NCI-H226 (cell line): ENCODE measurements at regions not wholly inside any gene's neighbourhood (a gene's known extent, or its start where the extent isn't known, plus 50 kb on each side); places are given as distances from the start of the nearest gene placed in this dataset.
A peak's percentile ranks its signal among the peaks of the same experiment; 100 is the strongest.

Experiments
- DNase-seq: peaks from one replicate; pipeline ENCODE4 v3.0.0-alpha.2; 2015

DNA sequence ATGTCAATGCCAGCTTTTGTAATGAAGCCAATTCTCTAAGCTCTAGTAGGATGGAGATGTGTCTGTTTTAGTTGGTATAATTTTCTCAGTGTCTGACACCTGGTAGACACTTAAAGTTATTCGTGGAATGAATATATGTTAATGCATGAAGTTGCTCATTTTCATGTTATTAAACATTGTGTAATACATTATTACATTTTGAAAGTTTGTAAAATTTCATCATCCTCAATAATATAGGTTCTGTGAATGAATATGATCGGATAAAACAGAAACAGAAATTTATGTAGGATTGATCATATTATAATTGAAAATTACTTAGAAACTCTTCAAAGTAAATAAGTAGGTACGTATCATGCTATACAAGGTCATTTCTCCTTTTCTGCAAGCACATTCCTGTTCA is 625.3 kb downstream of the PLA2G4A start:
- DNase-seq = no peak

DNA sequence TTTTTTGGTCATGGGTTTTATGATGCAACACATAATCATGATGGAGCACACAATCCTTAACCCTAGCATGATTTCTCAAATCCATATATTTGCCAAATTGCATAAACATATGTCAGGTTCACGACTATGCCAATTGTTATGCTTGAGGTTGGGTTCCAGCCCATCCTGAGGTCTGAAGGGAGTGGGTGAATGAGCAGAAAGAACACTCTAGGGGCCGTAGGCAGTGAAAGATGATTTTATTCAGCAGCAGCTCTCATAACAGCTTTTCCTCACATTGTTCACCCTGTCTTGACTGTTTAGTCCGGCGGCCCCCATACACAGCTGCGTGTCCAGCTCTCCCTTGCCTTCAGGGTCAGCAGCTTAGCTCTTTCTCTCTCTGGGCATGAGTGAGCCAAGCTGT is 627.7 kb downstream of the PLA2G4A start:
- no peak for DNase-seq

DNA sequence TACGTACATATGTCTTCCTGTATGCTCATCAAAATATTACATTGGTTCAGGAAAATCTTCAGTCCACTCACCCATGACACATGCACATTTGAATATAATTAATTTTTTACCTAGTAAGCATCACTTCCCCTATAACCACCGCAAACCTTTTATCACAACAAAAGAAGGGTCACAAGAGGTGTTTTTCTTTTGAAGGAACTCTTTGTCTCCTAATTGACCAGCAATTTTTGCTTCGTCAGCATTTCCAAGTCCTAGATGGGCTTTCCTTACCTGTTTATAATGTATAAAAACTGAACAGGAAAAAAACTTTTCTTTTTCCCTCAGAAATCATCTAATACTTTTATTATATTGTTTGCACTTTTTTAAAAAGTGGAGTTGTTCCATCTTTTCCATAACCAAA is 631.3 kb downstream of the PLA2G4A start:
- no peak for DNase-seq

DNA sequence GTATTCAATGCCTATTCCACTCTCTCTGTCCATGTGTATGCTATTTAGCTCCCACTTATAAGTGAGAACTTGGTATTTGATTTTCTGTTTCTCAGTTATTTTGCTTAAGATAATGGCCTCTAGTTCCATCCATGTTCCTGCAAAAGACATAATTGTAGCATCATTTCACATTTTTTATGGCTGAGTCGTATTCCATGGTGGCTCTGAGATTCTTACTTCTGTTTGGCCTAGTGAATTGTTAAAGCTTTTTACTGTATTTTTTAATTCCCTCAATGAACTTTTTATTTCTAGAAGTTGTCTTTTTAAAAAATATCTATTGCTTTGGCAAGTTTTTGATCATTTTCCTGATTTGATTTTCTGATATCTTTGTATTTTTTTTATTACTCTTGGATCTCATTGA is 635.6 kb downstream of the PLA2G4A start:
- no peak for DNase-seq

DNA sequence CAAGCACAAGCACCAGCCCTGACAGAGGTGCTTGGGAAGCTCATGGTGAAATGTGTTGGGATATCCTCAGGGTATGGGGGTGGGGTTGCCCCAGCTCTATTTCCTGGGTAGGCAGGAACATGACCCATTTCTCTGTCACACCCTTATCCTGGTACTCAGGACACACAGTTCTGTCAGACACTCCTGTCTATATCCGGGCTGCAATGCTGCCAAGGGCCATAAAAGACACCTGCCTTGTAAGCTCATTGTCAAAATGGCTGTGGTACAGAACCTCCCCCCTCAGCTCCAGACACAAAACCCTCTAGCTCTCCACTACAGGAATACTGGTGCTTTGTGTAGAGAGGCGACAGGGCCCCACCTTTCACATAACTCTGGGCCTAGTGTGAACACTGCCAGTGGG is 636.7 kb downstream of the PLA2G4A start:
- no peak for DNase-seq

DNA sequence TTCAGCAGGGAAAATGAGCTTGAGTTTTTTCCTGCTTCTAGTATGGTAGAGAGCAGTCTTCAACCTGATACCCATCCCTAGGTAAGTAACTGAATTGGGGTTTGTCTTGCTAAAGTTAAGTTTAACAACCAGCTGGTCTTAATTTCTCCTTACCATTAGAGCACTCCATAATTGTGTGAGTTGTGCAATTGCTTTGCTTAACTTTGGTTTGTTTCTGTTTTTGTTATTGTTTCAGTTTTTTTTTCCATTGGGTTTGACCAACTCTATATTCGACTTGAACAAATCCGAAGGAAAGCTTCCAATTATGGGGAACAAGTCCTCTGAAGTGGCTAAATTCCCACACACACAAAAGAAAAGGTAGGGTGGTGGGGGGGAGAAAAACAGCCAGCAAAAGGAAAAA is 641.1 kb downstream of the PLA2G4A start:
- DNase-seq = no peak

DNA sequence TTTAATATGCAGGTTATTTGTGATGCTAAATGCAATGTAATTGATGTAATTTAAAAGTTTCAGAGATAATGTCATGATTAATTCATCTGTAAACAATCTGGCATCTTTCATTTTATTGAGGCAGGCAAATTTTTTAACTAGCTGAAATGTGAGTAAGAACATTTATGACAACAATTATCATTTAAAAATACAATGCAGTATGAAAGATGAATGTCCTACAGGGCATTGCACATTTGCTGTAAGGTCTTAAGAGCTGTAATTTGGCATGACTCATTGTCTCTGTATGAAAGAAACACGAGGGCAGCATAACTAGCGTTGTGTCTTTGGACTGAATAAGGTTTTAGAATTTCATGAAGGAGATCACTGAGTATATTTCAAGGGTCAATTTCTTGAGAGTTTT is 642.8 kb downstream of the PLA2G4A start:
- DNase-seq = peak; percentile 41

DNA sequence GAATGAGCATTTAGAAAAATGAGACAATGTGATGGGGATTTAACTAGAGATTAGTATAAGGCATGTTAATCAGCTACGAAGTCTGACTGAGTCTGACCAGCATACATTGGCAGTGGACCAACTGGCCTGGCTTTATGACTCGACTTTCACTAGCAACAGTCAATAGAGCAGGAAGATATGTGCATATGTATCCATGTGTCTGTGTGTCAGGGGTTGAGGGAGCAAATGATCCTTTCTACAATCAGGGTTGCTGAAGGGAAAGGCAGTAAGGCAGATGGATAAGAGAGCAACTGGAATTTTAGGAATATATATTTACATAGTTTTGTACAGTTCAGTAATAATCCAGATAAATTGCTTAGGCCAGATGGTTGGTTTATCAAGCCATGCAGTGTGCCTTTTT is 645.6 kb downstream of the PLA2G4A start:
- peak; percentile 55 for DNase-seq

DNA sequence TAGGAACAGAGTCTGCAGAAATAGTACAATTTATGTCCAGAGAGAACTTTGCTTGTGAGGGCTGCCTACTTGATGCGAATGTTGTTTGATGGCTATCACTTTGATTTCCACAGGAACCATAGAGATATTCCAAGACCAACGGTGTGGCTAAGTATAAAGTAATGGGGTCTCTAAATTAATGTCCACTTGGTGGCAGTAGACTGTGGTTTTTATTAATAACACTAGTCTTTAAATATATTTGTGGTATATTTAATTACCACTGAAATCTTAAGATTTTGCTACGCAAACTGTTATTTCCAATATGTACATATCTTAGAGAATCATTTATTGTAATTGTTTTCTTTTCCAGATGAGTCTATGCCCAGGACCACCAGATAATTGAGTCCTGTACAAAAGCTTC is 647.9 kb downstream of the PLA2G4A start:
- no peak for DNase-seq

DNA sequence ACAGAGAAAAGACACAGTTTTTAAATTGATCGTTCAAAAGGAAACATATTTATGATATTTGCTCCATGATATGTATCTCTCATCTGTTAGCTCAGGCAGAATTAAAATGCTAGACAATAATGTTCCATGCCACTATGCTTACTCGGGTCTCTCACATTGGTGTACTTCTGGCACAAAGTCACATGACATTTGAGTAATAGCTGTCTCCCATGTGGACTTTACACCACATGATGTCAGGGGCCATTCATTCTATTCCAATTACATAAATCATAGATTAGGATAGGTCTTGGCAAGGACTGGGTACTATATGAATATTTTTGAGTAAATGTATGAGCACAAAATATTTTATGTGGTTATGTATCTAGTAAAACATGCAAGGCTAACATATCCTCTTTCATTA is 648.4 kb downstream of the PLA2G4A start:
- peak; percentile 57 for DNase-seq

DNA sequence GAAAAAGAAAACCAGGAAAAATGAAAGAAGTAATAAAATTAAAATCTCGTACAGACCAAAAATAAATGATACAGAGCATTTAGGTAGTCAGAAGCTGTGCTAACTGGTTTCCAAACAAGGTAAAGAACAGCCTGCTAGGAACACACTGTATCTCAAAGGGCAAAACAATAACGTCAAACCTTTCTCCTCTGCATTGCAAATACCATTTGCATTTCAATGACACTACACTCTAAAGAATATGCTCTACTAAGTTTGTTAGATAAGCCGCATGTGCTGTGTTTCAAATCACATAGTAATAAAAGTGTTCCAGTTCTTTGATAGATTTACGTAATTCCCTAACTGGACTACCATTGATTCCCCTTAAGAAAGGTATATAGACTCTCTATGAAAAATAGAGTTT is 648.8 kb downstream of the PLA2G4A start:
- DNase-seq = no peak

DNA sequence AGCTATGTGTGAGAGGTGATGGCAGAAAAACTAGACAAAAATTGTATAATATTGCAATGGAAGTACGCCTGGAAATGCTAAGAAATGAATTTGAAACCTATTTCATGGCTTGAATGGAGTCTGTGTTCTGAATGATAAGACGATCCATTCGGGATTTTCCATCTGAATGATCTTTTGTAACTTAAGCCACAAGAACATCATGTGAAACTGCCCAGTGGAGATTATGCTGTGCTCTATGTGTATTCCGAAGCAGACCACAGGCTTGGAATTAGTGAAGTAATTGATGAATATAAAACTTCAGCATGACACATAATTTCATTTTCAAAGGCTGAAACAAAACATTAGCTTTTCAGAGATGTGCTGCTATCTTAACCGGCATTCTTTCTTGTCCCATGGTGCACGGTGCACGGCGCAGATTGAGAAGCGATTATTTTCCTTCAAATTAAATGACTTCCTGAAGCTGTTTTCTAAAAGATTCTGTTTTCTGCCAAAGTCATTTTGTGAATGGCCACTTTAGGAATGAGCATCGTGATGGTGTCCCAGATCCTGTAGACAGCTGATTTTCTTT is 652.9 kb downstream of the PLA2G4A start:
- no peak for DNase-seq

DNA sequence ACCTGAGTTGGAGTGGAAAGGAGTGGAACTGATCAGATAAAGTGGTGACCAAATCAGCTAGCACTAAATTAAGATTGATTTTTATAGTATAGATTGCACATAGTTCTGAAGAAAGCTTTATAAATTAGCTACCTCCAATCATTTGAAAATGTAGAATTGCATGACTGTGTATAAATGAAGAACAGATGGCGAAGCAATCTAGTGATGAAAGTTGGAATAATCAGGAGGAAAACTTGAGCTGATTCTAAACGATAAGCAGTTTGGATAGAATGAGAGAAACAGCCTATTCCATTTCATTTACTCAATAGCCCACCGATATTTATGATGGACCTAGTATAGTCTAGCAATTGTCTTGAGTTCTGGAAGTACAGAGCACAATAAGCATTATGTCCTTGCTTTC is 661.5 kb downstream of the PLA2G4A start:
- DNase-seq = no peak

DNA sequence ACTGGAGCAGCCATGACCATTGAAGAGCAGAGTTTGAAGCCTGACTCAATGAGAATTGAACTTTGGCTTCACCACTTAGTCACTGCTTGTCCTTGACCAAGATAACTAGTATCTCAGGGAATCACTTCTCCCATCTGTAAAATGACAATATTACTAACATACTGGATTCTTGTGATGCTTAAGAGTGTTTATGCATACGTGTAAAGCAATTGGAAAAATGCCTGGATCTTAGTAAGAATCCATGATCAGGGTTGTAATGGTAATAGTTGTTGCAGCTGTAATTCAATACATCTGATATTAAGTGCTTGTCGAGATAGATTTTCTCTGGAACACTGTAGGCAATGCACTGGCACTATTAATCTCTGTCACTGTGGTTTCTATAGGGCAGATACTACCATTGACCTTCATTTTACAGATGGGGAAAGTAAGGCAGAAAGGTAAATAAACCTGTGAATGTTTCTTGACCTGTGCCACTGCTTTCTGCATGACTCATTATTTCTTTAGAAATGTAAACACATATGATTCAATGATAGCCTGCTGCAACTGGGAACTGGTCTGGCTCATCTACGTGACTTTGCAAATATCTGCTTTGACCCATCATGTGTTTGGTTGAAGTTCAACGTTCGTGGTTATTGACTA is 662.5 kb downstream of the PLA2G4A start:
- peak; percentile 5 for DNase-seq

DNA sequence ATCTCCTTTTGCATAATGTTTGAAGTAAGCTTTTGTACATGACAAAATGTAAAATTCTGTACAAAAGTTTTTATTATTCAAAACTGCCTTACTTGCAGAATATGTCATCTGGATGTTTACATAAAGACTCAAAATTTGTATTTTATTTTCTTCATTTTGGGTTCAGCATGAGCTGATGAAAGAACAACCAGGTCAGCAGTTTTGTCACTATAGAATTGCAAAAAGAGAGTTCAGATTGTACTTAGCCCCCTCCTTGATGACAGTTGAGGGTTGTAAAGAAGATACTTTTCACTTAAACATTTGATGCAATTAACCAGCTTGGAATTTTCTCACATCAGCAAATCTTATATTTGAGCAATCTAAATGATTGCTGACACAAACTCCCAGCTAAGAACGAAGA is 669.3 kb downstream of the PLA2G4A start:
- no peak for DNase-seq

DNA sequence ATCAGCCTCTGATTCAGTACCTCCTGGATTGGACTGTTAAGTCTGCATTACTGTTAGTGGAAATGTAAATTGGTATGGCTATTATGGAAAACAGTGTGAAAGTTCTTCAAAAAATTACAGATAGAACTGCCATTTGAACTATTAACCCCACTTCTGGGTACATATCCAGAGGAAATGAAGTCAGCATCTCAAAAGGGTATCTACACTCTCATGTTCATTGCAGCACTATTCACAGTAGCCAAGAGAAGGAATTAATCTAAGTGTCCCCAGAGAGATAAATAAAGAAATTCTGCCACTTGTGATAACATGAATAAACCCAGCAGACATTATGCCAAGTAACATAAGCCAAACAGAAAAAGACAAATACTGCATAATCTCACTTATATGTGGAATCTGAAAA is 676.0 kb downstream of the PLA2G4A start:
- DNase-seq = no peak

DNA sequence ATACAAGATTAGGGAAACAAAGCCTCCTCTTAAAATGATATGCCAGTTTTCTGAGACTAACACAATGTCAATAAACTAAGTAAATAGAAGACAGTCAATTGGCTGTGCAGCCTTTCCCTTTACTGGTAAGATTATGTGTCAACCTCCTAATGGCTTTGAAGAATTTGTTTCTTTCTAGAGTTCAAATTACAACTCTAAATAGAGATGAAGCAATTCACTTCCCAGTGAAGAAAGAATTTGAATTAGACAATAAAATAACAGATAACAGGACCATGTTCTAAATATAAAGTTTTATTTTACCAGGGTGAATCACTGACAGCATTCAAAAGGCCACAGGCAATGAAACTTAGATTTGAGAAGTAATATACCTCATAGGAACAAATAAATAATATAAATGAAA is 680.3 kb downstream of the PLA2G4A start:
- peak; percentile 25 for DNase-seq

DNA sequence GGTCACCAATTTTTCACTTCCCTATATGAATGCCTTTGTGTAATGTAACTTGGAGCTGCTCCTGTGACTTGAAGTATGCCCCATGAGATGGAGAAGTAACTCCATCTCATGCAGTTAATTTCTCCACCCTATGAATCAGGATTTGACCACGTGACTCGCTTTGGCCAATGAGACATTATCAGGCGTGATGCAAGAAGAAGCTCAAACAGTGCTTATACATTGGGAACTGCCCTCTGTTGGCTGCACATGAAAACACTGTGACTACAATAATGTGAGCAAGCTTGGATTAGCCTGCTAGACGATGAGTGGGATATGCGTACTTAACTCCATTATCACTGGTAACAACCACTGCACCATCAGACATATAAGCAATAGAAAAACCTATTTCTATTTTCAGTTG is 684.4 kb downstream of the PLA2G4A start:
- DNase-seq = no peak

DNA sequence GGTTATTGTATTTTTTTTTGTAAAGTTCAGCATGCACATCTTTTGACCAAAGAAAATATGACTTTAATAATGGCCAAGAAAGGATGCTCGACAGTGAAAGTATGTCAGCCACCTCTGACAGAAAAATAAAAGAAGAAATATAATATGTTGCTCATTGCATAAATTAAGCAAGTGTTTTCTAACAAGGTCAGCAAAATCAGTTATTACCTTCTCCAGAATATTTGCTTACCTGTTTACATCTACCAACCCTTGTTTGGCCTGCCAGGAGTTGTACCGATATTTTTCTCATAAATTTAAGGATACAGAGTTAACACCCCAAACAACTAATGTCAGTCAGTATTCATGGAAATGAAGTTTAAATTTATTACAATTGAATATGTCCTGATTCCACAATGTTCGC is 685.4 kb downstream of the PLA2G4A start:
- no peak for DNase-seq

DNA sequence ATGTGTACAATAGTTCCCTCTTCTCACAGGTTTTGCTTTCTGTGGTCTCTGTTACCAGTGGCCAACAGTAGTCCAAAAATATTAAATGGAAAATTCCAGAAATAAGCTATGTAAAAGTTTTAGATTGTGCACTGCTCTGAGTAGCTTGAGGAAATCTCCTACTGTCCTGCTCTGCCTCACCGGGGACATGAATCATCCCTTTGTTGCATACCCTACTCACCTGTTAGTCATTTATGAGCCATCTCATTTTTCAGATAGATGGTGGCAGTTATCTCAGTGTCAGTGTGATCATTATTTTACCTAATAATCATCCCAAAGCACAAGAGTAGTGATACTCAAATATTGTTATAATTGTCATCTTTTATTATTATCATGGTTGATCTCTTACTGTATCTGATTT is 688.1 kb downstream of the PLA2G4A start:
- DNase-seq = no peak

DNA sequence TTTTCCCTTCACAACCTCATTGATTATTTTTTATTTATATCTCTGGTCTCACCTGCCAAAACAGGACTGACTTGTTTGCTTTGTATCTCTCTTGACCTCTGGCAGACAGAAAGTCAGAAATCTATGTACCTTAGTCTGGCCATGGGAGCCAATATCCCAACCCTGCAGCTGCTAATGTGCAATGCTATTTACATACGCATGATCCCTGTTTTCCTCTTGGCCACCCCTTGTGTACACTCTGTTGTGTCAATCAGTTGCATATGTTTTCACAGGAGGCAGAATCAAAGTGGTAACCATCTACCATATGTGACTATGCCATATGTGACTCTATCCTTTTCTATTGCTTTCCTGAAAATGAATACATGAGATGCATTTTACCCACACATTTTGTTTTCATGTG is 688.8 kb downstream of the PLA2G4A start:
- no peak for DNase-seq

DNA sequence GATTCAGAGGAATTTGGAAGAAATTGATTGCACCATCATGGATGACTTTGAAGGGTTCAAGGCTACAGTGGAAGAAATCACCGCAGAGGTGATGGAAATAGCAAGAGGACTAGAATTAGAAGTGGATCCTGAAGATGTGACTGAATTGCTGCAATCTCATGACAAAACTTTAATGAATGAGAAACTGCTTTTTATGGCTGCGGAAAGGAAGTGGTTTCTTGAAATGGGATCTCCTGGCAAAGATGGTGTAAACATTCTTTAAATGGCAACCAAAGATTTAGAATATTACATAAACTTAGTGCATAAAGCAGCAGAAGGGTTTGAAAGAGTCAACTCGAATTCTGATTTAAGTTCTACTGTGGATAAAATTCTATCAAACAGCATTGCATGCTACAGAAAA is 698.6 kb downstream of the PLA2G4A start:
- DNase-seq = no peak

DNA sequence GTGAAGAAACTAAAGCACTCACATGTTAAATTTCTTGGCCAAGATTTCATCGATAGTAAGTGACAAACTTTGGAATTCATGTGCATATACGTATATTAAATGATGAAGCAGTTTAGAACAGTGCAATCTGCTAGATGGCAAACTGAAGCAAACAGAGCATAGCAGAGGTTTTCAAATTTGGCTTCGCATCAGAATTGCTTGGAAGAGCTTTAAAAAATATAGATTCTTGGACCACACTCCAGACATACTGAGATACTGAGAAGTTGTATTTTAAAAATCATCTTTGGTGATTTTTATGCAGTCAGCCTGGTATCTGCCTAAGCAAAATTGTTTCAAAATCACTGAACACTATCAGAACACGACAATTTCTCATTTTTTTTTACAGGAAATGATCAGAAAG is 709.2 kb downstream of the PLA2G4A start:
- DNase-seq = no peak

DNA sequence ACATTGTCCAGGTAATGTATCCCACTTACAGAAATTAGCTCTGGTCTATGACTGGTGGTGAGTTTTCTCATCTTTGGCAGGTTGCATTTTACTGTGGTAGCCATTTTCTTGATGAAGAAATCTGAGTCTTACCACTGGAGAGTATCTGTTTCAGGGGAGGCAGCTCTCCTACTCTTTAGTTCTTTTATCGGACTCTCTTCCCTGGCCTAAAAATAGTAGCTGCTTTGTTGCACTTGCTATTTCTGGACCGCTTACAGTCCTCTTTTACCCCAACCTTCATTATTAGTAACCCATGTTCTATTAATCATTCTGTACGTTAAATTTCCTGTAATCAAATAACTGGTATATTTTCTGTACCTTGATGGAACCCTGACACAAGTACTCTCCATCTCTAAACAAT is 720.8 kb downstream of the PLA2G4A start:
- DNase-seq = no peak

DNA sequence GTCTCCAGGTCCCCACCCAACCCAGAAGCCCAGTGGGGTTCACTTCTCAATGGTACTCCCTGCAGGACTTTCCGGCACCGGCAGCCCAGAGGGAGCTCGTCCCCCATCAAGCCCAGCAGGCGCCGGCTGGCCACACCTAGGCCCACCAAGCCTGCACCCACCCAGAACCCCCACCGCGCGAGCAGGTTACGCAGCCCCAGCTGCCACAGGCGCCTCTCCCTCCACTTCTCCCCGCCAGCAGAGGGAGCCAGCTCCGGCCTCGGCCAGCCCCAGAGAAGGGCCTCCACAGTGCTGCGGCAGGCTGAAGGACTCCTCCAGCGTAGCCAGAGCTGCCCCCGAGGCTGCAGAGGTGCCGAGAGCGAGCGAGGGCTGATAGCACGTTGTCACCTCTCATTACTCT is 722.3 kb downstream of the PLA2G4A start:
- DNase-seq = no peak

DNA sequence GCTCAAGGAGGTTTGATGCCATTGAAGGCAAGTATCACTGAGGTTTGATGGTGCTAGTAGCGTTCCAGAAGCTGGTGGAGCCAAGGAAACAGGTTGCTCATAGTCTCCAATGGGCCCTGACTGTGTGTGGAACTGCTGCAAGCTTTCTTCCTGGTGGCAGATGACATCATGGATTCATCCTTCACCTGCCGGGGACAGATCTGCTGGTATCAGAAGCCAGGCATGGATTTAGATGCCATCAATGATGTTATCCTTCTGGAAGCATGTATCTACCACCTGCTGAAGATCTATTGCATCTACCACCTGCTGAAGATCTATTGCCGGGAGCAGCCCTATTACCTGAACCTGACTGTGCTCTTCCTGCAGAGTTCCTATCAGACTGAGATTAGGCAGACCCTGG is 734.4 kb downstream of the PLA2G4A start:
- DNase-seq = no peak
